GM21390 (cell line): ENCODE measurements at regions not wholly inside any gene's neighbourhood (a gene's known extent, or its start where the extent isn't known, plus 50 kb on each side); places are given as distances from the start of the nearest gene placed in this dataset.
A peak's percentile ranks its signal among the peaks of the same experiment; 100 is the strongest.
"Not testable (repeated sequence)": the region's sequence is repeated elsewhere in the genome, so short reads cannot be mapped to it uniquely, and the experiment has no call there.

ENCODE experiments used
- ATAC-seq: cut with Tn5 transposase; IDR thresholded peaks from one replicate; pipeline ENCODE4 v1.9.1; 2021; ENCODE audit not compliant: unreplicated experiment

DNA sequence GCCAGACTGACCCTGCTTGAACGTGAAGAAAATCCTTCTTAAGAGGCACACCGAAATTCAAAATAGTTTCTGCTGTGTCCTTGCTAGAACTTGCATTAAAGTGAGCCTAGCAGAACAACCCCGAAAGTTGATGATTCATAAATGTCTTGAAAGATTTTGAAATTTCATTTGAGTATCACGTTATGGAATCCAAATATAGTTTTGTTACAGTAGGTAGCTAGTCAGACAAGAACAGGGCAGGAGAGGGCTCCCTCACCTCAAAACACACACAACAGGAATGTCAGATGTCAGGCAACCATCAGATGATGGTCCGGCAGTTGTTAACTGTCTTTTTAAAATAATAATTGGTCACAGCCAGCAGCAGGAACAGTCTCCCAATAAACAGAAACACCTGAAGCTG is 259.6 kb upstream of the GNPDA2 start:
- ATAC-seq = no peak

DNA sequence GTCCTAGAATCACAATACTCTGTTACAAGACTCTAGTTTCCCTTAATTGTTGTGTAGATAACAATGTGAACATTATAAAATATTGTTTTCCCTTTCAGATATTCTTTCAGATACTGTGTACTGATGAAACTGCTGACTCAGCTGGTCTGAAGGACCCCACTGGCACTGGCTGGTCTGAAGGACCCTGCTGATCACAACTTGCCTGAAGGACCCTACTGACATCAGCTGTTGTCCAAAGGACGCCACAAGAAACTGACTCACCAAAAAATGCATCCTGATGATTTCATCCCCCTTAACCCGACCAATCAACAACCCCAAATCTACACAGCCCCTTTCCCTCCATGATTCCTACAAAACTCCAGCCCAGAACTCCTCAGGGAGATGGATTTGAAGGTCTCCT is 258.8 kb upstream of the GNPDA2 start:
- ATAC-seq = no peak

DNA sequence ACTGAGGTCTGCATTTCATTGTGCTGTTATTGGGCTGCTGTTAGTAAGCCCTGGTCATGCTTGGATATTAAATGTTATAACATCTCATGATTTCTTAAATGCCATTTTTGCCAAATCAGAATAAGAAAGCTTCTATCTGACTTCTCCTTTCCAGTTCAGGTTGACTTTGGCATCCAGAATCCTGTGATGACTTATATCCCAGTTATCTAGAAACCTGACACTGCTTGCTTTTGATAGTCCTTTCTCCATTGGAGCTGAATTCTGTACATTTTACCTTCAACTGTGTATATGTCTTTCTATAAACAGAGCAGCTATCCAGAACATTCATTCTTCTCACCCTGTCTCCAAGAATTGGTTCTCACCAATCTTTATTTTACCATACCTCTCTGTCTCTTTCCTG is 257.7 kb upstream of the GNPDA2 start:
- ATAC-seq = no peak

DNA sequence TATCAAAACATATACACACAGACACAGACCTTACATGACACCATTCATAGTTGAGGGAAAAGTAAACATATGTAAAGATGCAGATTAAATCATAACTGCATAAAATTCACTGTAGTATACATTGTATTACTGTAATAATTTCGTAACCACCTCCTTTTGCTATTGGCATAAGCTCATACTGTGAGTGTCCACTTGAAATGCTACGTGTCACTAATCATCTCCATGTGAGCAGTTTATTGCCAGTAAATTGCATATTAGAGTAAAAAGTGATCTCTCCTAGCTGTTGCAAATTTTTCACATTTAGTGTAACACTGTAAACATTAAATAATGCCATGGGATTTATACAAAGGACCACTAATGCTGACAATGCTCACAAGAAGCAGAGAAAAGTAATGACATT is 256.7 kb upstream of the GNPDA2 start:
- no peak for ATAC-seq

DNA sequence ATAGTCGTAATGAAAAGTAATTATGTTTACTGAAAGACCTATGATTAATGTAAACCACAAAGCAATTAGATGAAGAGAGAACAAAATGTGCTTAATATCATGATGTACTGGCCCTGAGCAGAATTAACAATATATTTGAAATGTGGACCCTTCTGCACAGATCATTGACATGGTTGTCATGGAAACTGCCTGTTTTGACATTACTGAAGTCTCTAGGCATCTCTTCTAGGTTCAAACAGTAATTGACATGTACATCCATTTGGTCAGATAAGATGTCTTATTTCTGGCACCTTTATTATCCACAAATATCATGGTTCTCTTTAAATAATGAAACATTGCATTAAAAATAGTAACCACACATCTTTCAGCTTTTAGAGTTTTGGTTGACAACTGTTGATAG is 251.7 kb upstream of the GNPDA2 start:
- ATAC-seq = no peak

DNA sequence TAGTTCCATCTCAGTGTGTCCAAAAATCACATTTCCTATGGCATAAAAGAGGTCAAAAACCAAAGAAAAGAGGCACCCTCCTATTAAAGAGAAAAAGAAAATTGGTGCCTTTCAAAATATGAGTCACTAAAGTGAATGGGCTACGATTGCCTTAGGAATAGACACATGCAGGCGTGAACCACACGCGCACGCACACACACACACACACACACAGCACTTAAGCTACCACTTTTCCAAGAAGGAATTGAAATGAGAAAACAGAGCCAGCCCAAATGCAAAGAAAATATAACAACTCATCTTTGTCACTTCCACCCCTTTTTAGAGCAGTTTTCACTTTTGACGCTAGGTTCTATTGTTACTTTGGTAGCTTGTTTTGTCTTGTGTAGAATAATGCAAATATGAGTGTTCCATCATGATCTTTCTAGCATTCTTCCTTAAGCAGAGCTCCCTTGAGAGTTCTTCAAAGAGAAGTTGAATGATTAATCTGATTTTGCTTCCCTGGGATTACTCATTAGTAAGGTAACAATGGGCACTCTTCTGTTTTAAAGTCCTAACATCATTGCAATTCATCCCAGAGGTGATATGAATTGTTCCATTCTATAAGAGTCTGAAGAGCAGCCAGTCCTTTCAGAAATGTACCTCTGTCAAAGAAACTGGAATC is 239.2 kb upstream of the GNPDA2 start:
- ATAC-seq = no peak

DNA sequence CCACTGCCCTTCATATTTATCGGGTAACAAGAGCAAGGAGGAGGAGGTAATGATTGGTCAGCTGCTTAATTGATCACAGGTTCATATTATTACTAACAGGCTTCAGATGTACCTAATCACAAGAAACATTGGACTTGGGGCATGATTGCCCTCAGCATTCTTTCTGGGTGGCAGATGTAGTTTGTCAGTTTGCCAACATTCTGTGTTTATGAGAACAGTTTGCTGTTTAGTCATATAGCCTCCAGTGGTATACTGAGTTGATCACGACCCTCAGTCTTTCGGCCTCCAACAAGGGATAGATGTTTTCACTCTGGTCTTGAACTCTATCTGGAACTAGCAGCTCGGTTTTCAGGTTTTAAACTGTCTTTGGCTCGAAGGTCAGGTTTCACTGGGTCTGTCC is 237.7 kb upstream of the GNPDA2 start:
- not testable (repeated sequence) for ATAC-seq

DNA sequence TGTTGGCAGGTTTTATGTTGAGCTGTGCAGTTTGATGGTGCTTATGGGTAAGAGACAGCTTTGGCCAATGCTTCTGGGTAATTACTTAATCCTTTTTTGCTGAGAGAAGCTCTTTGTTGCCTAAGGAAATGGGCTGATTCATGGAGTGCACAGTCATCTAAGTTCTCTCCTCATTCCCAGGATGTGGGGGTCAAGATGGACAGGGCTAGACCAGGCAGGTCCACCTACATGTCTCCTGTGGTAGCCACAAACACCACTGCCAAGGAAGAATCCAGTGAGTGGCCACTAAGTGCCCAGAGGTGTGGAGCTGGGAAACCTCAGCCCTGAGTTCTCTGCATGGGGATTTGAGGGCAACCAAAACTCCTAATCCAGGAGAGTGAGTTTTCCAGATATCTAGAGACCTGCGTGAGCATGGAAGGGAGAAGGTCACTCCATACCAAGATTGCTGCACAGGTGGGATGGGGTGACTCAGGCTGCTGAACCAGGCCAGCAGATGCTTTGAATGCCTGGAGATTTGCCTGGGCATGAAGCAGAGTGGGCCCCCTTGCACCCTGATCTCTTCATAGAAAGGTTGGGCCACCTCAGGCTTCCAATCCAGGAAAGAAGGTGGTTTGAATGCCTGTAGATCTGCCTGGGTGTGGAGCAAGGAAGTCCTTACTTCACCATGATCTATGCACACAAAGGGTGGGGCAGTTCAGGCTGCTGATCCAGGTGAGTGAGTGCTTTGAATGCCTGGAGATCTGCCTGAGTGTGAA is 234.8 kb upstream of the GNPDA2 start:
- no peak for ATAC-seq

DNA sequence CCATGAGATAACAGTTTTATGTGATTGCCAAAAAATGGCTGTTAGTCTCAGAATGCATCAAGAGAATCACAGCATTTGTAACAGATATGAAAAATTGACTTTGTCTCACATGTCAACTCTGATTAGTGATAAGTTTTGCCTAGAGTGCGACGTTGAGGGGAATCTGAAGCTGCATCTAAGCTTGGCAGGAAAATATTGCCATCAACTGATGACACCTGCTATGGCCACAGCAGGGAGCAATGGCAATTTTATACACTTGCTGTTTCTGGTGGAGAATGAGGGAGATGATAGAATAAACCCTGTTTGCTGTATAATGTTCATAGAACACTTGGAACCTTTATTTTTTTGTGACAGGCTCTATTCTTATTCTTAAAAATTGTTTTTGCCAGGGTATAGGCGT is 205.4 kb upstream of the GNPDA2 start:
- no peak for ATAC-seq

DNA sequence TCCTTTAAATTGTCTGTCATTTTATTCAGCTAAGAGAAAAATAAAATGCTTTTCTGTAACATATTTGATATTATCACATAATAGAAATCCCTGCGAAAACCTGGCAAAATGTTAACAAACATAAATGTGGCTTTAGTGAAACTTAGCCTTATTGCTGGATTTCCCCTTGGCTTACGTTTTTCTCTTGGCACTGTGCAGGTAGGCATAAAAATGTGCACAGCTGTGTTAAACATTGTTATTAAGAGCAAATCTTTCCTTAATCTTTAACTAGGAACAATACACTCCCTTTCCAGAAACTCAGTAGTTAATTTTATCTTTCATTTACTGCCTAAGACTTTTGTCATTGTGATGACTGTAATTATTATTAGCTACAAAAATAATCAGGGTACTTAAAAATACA is 202.4 kb upstream of the GNPDA2 start:
- no peak for ATAC-seq

DNA sequence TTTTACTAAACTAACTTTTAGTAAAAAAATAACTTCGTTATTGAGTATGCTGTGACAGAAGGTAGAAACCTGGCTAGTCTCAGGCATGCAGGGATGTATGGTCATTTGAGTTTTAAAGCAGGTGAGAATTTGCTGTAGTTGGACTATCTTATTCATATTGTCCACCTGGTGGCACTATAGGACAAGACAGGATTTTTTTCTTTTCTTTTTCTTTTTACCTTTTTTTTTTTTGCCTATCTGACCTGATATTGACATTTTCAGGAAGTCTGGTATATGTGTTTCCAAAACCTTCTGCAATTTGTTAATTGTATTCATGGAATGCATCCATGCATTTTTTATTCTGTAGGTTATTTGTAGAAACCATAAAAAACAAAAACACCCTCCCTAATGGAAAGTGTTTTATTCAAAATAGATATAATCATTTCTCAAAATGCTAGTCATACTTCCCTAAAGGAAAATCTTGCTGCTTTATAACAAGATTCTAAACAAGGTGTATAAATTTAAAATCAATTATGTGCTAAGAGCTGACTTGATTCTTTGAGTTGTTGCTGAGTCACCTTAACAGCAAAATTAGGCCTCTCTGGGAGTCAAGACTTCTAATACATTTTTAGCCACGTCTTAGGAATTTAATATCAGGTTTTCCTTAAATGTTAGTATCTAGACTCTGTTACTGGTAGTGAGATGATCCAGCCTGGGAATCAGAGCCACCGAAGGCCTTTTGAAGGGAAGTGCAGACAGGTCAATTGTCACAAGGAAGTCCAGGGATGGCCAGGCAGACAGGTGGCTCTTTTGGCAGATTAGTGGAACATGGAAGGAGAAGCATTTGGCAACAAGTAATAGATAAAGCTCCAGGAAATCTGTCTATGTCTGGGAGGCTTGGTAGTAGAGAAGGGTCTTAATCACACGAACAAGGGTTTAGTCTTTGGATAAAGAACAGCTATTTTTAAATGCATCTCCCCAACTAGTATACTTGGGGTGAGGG is 201.3 kb upstream of the GNPDA2 start:
- peak; percentile 60 for ATAC-seq

DNA sequence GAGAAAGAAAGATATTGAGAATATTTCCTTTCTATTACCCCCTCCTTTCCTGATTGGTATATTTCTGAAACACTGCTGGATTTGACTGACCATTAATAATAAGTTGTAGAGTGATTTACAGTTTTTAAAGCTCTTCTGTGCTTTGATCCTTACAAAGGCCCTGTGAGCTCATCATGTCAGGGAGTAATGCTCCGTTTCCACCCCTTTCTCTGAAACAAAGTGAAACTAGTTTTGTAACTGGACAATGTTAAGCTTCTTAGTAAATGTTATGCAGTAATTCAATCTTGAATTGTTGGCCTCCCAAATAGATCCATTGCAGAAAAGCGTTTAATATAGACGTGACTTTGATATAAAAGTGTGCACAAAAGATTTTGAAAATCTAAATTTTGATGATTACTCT is 190.1 kb upstream of the GNPDA2 start:
- no peak for ATAC-seq

DNA sequence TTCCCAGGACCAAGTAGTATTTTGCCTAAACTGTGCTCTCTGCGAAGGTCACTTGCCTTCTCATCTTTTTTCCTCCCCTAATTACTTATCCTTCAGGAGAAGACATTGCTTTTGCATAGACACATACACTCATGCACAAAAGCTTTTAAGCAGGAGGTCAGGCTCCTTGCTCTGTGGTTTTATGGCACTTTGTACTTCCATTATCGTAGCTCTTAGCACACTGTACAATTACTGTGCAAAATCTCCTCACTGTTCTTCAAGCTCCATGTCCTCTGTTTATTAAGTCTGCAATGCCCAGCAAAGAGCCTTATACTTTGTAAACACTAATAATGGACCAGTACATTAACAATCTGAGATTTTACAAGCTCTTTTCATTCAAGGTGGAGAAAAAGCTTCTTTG is 188.4 kb upstream of the GNPDA2 start:
- ATAC-seq = no peak

DNA sequence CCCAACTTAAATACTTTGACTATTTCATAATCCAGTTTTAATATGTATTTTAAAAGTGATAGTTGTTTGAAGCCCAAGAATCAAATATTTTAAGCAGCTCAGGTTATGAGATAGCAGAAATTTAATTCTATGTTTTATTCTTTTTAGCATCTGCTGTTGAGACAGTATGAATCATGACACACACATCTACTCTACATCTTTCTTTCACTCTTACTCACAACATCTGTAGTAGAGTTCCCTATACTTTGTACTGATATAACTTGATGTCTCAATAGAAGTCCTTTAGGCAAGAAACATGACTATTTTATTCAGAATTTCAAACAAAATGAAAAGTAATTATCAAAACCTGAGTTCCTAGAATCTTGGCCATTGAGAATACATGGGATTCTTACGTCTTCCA is 187.9 kb upstream of the GNPDA2 start:
- ATAC-seq = no peak

DNA sequence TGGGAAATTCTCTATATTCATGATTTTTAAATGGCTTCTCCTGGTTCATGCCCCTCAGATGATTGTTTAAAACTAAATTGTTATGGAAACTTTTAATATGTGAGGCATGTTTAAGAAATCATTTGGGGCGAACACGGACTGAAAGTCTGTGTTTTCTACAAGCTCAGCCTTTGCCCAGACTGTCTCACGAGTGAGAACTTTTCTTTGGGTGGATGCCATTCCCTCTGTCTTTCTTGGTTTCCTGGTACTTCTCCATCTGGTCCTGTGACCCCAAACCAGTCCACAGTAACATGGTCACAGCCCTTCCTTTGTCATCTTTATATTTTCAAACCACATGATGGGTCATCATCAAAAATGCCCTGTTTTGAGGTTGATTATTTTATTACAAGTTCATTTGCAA is 186.6 kb upstream of the GNPDA2 start:
- ATAC-seq = no peak

DNA sequence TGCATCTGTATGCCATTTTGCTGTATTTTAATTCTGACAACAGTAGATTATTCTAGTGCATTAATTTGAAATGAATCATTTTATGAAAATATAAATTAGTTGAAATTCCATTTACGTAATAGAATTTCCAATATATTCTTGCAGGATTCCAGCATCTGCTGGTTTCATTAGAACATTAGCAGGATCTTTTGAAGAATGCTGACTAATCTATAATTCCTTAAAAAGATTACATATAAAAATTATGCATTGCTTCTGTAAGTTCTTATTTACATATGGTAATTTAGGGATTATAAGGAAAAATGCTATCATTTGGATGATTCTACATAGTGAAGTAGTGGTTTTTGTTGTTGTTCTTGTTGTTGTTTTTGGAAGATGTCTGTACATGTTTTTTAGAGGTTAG is 182.2 kb upstream of the GNPDA2 start:
- no peak for ATAC-seq

DNA sequence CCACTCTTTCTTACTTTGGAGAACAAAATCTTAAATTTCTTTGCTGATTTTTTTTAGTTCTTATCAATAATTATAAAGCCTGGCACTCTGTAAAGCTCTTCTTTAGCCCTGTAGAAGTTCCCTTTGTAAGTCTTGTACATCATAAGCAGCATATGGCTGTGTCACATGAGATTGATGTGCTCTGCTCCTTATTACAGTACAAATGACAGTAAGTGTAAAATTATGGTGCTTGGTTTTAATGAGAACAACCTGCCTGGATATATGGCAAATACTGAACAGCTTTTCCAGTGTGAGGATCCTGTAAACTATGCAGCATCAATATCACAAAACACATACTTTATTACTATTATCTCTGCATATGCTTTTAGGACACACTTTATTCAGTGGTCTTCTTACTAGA is 145.9 kb upstream of the GNPDA2 start:
- ATAC-seq = no peak

DNA sequence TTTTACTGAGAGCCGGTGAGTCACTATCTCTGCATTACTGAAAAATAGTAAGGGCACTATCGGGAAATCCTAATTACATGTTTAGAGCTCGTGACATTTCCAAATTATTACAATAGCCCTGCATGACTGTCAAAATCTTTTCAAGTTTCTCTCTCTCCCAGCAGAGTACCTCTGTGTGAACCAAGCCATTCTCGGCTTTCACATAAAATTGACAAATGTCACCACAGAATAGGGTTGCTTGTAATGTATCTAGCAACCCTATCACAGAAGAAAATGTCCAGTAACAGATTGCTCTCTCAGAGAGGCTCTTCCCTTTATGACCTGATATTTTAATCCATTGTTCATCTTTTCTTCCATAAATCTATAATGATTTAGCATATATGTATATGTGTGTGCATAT is 144.8 kb upstream of the GNPDA2 start:
- ATAC-seq = no peak

DNA sequence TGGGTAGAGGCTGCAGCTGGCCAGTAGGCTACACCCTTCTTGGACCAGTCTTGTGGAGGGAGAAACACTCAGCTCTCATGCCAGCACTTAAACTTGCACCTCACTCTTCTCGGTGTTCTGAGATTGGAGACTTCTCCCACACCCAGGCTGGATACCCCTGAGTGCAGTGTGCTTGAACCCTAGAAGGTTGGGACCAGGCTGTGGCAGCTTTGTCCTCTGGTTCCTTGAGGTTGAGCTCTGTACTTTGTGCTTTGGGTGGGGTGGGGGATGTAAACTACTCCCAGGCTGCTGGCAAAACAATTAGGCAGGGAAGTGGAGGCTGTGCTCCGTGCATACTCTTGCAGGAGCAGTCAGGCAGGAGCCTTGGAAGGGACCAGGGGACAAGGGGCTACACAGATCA is 143.6 kb upstream of the GNPDA2 start:
- ATAC-seq = no peak

DNA sequence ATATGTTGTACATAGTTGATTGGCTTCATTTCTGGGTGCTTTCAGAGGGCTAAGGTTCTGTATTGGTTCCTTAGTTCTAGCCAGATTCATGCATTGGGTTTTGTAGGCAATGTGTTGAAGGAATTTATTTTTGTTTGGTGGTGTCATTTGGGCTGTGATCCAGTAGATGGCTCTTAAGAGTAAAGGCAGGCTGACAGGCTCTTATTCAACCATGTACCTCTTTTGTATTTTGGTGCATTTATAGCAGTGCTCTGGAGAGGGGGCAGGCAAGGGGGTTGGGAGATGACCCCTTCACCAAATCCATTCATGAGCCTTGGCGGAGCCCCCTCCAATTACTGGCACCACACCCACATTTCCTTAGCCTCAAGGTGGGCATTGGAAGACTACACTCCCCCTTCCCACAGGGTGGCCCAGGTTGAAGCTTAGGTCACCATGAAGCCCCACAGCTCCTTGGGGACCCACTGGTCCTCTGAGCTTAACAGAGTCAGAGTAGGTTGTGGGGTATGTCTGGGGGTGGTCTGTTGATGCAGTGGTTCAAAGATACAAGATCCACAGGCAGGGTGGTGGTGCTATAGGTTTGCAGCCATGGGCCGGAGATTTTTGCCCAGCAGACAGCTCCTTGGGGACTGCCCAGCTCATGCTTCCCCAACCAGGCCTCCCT is 143.0 kb upstream of the GNPDA2 start:
- no peak for ATAC-seq

DNA sequence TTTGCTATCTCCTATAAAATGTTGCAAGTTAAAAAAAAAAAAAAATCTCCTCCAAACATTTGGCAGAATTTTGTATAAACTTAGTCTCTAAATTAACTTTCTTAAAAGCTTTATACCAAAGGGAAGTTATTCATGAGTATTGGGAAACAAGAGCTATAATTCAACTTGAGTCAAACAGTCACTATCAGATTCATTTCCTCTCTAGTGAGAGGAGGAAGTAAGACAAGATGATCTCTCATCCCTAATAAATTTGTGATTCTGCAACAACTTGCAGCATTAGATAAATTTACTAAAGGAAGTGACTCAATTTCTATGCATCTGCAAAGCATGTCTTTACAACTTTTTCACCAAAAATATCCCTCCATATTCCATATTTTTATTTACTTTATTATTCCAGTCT is 135.4 kb upstream of the GNPDA2 start:
- ATAC-seq = no peak
